Amniotic stem cell (primary cell): ENCODE measurements at regions not wholly inside any gene's neighbourhood (a gene's known extent, or its start where the extent isn't known, plus 50 kb on each side); places are given as distances from the start of the nearest gene placed in this dataset.

Experiments
- DNase-seq: peaks from one replicate; lab custom pipeline; 2025; lab: John Stamatoyannopoulos, UW

DNA sequence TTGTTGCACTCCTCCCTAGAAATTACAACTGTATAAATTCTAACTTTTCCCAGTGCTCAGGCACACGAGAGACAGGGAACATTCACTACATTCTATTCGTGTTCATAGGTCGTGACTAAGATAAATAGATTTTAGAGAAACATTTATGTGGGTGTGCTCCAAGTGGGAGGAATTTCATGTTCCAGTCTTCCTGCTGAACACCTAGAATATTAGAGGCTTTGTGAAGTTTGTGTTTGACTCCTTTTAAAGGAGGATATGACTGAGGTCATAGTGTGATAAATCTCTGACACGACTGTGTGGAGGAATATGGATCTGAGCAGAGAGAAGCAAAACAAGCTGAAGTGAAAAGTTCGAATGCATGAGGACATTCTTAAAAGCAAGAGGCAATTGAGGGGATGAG is 355.3 kb downstream of the ZSWIM6 start:
- no peak for DNase-seq

GRCh38 chr5:61689153-61689846 is 357.2 kb downstream of the ZSWIM6 start:
- DNase-seq: no peak

GRCh38 chr5:61697809-61698558 is 365.9 kb downstream of the ZSWIM6 start:
- no peak for DNase-seq

DNA sequence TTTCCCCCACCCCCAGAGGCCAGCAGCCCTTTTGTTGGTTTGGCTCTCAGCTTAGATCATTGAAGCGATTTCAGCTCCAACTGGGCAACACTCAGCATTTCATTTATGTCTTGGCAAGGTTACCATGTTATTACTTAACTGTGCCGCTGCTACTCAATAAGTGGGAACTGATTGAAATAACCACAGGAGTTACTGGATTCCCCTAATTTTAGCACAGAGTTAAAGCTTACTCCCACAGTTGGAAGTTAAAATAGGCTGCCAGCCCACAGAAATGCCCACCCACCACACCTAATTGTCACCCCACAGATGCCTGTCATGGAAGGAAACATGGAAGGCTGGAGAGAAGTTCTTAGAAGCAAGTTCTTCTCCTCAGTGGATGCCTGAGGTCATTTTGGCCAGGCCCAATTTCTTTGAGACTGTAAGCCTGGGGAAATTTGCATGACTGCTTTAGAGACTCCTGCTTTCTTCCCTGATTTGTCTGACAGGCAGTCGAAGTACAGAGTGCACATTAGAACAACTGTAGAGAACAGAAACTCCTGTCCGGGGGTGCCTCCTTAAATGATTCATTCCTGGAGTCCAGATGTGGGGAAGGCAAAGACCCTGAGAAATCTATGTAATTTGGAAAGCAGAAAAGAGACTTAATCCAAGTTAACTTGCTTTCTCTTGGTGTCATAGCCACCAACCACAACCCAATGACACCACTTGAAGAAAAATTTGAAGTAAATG is 370.0 kb downstream of the ZSWIM6 start:
- DNase-seq: no peak

DNA sequence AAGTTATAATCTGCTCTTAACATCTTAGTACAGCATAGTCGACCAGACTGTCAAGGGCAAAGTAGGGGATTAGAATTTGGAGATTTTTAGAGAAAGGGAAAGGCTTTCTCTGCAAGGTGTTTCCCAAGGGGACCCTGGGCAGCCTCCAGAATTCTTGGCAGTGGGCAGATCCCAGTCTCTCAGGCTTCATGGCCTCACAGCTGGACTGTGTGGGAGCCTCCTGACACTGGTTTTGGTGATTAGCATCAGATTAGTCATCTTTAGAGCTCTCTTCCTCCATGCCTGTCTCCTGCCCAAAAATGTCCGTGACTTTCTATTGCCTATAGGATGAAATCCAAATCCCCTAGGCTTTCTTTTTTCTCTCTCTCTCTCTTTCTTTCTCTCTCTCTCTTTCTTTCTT is 370.7 kb downstream of the ZSWIM6 start:
- no peak for DNase-seq

DNA sequence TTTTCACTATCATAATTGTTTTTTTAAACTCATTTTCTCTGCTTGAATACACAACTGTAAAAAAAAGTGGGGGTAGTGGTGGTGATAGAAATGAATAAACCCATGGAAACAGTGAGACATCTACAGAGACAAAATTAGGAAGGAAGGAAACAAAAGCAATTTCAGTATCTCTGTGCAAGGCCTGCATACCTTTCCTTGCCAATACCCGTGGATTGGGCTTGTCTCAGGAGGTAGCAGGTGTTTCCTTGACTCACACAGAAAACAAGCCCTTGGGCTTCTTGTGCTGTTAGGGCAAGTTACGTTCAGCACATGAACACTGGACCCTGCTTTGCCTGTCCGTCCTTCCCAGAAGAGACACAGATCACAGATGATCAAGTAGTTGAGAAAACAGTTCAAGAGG is 372.2 kb downstream of the ZSWIM6 start:
- no peak for DNase-seq

GRCh38 chr5:61706751-61707150 is 374.7 kb downstream of the ZSWIM6 start:
- DNase-seq: no peak

GRCh38 chr5:61719124-61719523 is 387.1 kb downstream of the ZSWIM6 start:
- DNase-seq: no peak

DNA sequence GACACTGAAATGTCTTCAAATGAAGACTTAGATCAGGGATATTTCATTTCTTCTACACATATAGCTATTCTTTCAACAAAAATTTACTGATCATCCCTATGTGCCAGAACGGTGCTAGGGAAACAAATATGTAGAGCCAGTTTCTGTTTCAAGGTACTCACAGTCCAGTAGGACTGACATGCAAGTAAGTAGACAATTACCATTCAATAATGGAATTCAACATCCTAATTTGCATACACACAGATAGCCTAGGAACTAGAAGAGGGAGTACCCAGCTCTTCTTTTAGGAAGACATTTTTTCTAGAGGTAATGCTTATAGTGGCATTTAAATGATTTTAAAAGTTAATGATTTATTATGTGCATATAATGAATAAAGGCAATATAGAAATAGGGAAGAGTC is 388.8 kb downstream of the ZSWIM6 start:
- DNase-seq: no peak

GRCh38 chr5:61724102-61724501 is 392.0 kb downstream of the ZSWIM6 start:
- DNase-seq: no peak

GRCh38 chr5:61728287-61728686 is 396.2 kb downstream of the ZSWIM6 start:
- no peak for DNase-seq

DNA sequence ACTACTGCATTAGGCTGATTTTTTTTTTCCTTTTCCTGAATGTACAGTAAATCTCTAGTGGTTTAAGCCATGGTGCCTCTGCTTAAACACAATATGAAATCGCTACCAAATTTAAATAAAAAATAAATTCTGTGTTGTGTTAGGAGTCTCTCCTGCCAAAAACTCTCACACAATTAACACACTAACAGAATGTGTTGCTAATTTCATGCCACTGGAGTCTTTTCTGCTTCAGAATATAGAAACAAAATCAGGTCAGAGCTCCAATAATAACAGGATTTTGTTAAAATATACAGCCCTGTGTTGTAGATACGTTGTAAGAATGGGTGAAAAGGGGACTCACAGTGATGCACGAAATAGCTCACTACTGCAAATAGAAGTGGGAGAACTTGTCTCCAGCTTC is 398.8 kb downstream of the ZSWIM6 start:
- no peak for DNase-seq

GRCh38 chr5:61731267-61731945 is 399.3 kb downstream of the ZSWIM6 start:
- DNase-seq: no peak

DNA sequence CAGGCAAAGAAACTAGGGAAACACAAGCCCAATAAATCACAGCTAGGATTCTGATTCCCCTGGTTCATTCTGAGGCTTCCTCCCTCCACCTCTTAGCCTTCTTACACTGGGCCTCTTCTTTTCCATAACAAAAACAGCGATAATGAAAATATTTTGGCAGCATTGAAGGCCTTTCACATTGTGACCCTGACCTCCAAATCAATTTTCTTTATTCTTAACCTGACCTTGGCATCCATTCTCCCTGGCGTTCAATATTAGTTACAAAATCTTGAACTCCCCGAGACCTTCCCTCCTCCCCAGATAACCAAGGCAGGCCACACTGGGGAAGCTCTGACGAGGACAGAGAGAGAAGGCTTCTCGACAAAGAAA is 399.9 kb downstream of the ZSWIM6 start:
- no peak for DNase-seq

GRCh38 chr5:61732369-61732768 is 400.3 kb downstream of the ZSWIM6 start:
- DNase-seq: no peak

DNA sequence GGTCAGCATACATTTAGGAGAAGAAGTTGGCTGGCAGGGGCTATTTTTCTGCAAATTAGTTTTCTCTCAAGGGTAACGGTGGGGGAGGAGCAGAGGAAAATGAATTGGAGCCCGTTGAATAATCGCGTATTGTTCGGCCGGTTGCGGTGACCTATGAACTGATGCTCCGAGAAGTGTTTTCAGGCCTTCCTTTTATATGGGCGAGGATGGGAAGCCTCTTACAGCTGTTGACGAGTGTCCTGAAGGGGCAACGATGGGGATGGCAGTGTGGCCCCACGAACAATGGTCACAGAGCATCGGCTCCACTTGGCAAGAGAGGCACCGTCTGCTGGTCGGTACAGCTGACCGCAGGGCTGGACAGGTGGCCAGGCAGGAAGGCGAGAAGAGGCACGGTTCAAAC is 400.7 kb downstream of the ZSWIM6 start:
- no peak for DNase-seq

DNA sequence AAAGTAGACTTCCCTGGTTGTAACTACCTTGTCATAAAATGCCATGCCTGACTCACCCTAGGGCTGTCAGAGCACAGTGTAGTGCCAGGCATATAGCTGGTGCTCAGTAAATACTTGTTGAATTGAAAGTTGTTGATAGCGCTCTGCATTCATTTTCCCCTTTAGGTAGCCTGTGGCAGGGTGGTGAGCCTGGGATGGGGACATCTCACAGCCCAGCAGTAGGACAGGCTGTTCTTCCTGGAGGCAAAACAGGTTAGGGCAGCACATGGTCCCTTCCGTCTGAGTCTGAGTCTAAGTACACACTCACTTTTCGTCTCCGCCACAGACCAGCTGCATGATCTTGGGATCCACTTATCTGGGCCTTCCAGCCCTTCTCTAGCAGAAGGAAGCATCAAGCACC is 401.9 kb downstream of the ZSWIM6 start:
- DNase-seq: no peak

- no peak for DNase-seq
These were observed 402.9 kb downstream of the ZSWIM6 start for GRCh38 chr5:61734966-61735365.

- DNase-seq: no peak
These were observed 403.5 kb downstream of the ZSWIM6 start for GRCh38 chr5:61735531-61735930.

- no peak for DNase-seq
These were observed 403.9 kb downstream of the ZSWIM6 start for GRCh38 chr5:61735995-61736394.

- DNase-seq: no peak
These were observed 405.4 kb downstream of the ZSWIM6 start for GRCh38 chr5:61737301-61737963.

DNA sequence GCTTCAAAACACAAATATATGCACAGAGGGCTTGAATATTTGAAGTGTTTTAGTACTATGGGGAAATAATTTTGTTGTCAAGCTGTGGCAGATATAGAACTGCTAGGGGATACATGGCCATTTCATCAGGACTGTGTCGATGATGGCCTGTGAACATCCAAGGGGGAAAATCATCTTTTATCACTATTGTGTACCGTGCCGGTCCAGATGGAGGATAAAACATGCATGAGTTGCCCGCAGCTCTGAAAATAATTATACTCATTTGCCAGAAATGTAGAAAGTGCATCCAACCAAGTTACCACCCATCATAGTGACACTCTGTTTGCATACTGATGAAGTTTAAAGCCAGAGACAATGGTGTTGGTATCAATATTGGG is 405.9 kb downstream of the ZSWIM6 start:
- no peak for DNase-seq
